Adipocyte (in vitro differentiated cells): ENCODE measurements at regions not wholly inside any gene's neighbourhood (a gene's known extent, or its start where the extent isn't known, plus 50 kb on each side); places are given as distances from the start of the nearest gene placed in this dataset.
"Not testable (repeated sequence)": the region's sequence is repeated elsewhere in the genome, so short reads cannot be mapped to it uniquely, and the experiment has no call there.

Experiments used
- DNase-seq: peaks from one replicate; pipeline ENCODE4 v3.0.0-alpha.2; 2015; ENCODE audit warnings: low read depth
- H3K27me3 ChIP-seq: replicated peaks from 2 replicates; pipeline ENCODE4 v1.7.0; 2013; ENCODE audit warnings: mild to moderate bottlenecking, low read length, moderate library complexity; ENCODE audit not compliant: control insufficient read depth, insufficient read depth
- H3K36me3 ChIP-seq: 2 replicates; pipeline ENCODE4 v1.7.0; 2013; ENCODE audit warnings: low read length, mild to moderate bottlenecking, moderate library complexity; ENCODE audit not compliant: control insufficient read depth, insufficient read depth, severe bottlenecking
- H3K4me1 ChIP-seq: 2 replicates; pipeline ENCODE4 v1.7.0; 2013; ENCODE audit warnings: mild to moderate bottlenecking, low read length, moderate library complexity; ENCODE audit not compliant: control insufficient read depth, insufficient read depth
- H3K4me3 ChIP-seq: 2 replicates; pipeline ENCODE4 v1.7.0; 2013; ENCODE audit warnings: mild to moderate bottlenecking, low read length, moderate library complexity
- H3K9ac ChIP-seq: 2 replicates; pipeline ENCODE4 v1.7.0; 2013; ENCODE audit warnings: mild to moderate bottlenecking, low read length, moderate library complexity
- H3K9me3 ChIP-seq: 2 replicates; pipeline ENCODE4 v1.7.0; 2013; ENCODE audit warnings: mild to moderate bottlenecking, low read length, moderate library complexity; ENCODE audit not compliant: control insufficient read depth

DNA sequence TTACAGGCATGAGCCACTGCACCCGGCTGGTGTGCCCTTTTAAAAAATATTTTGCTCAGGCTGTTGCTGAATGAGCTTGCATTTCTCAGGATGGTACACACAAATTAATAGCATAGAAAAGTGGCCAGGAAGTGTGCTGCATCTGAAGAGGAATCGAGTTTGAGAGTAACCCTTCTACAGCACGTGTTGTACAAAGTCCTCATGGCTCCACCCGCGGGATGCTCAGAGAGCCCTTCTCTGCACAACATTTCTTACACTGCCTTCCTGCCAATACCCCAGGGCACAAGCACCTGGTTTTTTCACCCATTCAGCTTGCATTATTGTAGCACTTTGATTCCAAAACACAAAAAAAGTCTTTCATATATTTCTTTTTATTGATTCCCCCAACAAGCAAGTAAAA lies 90.1 kb upstream of the NEDD4L start:
- Histone ChIP-seq H3K4me3 (no peak overlapping the region), H3K9ac (no peak overlapping the region), H3K4me1 (peaks cover 12% of the 10 kb centered on the region), H3K36me3 (no peaks in the 10 kb centered on the region), H3K27me3 (peaks cover 26% of the 10 kb centered on the region), H3K9me3 (no peaks in the 10 kb centered on the region)
- DNase-seq, result no peak

DNA sequence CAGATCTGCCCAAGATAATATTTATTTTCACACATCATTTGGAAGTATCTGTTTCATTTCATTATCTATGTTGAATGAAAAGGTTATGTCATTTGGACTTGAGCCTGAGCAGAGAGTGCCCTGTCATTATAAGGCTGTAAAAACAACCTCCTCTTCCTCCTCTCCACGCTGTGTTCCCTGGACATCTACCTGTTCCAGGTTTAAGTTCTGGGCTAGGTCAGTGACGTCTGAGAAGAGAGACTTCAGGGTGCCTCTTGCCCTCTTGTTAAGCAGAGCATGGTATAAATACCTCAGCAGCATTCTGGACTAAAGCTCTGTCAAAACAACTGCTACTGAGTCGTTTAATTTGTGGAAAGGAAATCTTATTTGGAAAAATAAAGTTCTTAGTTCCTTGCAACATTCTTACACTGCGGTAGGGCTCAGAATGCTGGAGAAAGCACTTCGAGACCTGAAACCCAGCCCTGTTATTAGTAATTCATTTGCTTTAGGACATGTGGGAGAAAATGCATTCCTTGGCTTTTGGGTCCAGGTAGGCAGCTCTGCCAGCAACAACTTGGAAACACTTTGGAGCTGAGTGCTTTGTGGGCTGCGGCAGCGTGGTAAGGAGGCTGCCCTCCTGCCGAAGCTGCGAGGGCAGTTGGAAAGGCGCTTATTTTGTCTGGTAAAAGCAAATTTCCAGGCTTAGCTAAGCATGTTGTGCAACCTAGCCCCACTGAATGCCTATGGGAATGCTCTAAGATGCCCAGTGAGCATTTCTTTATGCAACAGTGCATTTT lies 91.8 kb upstream of the NEDD4L start:
- H3K9ac ChIP-seq, result no peak overlapping the region
- peak overlapping the region; percentile 59 for H3K4me3 ChIP-seq
- H3K9me3 ChIP-seq, result no peaks in the 10 kb centered on the region
- no peaks in the 10 kb centered on the region for H3K36me3 ChIP-seq
- peaks cover 20% of the 10 kb centered on the region for H3K27me3 ChIP-seq
- DNase-seq, result peak; percentile 49
- H3K4me1 ChIP-seq, result peaks cover 12% of the 10 kb centered on the region

DNA sequence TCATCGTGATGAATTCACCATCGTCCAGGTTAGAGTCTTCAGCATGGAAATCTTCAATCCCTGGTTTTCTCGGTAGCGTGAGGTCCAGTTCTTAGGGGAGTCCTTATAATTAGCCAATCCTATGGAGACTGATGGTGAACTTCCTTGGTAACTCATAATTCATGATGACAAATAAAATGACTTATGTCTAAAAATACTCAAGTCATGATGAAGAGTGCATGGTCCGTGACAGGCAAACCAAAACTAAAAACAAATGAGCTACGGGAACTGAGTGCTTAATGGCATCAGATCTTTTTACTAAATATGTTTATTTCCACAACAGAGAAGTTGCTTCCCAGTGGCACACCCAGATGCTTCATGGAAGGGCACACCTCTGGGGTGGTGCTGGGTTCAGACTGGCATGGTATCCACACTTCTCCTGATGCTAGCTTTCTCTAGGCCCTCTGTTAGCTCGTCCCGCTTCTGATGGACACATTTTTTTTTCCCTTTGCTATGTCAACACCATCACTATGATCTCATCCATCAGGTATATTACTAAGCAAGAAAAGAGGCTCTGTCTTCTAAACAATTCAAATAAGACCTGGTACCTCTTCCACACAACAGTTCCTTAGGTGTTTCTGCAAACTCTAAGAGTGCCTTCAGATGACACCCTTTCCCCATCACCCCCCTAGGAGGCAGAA lies 92.8 kb upstream of the NEDD4L start:
- Histone ChIP-seq H3K27me3 (peaks cover 12% of the 10 kb centered on the region), H3K9me3 (no peaks in the 10 kb centered on the region), H3K9ac (no peak overlapping the region), H3K4me1 (peaks cover 12% of the 10 kb centered on the region), H3K4me3 (no peak overlapping the region), H3K36me3 (no peaks in the 10 kb centered on the region)
- DNase-seq, result no peak

DNA sequence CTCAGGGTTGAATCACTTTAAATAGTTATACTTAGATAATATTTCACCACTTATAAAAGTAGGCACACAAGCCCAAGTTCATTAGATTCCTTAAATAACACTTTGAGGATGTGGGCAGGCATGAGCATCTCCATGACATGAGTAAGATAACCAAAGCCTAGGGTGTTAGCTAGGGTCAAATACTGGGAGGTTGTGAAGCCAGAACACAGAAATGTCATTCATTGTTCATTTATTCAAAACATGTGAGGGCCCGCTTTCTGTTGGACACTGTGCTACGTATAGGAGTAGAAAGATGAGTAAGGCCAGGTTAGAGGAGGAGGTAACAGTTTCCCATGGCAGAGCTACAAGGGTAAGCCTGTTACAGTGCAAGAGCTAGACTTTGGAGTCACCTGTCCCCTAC lies 93.5 kb upstream of the NEDD4L start:
- H3K9ac ChIP-seq, result no peak overlapping the region
- H3K36me3 ChIP-seq, result no peaks in the 10 kb centered on the region
- H3K27me3 ChIP-seq, result peaks cover 6% of the 10 kb centered on the region
- DNase-seq, result no peak
- H3K9me3 ChIP-seq, result no peaks in the 10 kb centered on the region
- no peak overlapping the region for H3K4me3 ChIP-seq
- H3K4me1 ChIP-seq, result peaks cover 12% of the 10 kb centered on the region

DNA sequence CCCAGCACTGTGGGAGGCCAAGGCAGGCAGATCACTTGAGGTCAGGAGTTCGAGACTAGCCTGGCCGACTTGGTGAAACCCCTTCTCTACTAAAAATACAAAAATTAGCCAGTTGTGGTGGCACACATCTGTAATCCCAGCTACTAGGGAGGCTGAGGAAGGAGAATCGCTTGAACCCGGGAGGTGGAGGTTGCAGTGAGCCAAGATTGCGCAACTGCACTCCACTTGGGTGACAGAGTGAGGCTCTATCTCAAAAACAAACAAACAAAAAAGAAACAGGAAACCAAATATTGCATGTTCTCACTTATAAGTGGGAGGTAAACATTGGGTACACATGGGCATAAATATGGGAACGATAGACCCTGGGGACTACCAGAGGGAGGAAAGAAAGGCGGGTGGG lies 94.7 kb upstream of the NEDD4L start:
- peaks cover 12% of the 10 kb centered on the region for H3K4me1 ChIP-seq
- not testable (repeated sequence) for H3K4me3 ChIP-seq, H3K9ac ChIP-seq, H3K36me3 ChIP-seq, H3K9me3 ChIP-seq, H3K27me3 ChIP-seq, DNase-seq

DNA sequence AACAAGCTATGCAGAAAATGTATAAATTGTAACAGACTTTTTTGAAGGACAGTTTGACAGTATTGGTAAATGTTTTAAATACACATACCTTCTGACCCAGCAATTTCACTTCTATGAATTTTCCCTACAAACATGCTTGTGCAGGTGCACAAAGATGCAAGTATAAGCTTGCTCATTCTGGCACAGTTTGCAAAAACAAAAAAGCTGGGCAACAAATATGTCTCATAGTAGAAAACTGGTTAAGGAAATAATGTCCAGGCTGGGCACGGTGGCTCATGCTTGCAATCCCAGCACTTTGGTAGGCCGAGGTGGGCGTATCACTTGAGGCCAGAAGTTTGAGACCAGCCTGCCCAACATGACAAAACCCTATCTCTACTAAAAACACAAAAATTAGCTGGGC lies 96.9 kb upstream of the NEDD4L start:
- no peaks in the 10 kb centered on the region for H3K27me3 ChIP-seq

DNA sequence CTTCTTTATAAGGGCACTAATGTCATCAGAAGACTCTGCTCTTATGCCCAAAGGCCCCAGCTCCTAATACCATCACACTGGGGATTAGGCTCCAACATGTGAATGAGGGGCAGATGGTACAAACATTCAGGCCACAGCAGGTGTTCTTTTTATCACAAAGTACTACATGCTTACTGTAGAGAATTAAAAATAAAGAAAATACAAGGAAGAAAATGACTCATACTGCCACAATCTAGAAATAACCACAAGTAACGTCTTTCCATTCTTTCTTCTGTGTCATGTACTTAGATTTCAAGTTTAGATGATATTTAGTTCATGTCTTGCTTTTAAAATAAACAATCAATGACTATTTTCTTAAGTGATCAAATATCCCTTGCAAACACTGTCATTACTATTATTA lies 100.3 kb upstream of the NEDD4L start:
- Histone ChIP-seq H3K9me3 (no peaks in the 10 kb centered on the region), H3K4me3 (no peak overlapping the region), H3K4me1 (no peaks in the 10 kb centered on the region), H3K9ac (no peak overlapping the region), H3K27me3 (no peaks in the 10 kb centered on the region), H3K36me3 (no peaks in the 10 kb centered on the region)
- DNase-seq, result peak; percentile 57

More for the DNA sequence above, 96.9 kb upstream of the NEDD4L start:
- H3K9me3 ChIP-seq, result no peaks in the 10 kb centered on the region
- H3K4me1 ChIP-seq, result peaks cover 4% of the 10 kb centered on the region
- no peaks in the 10 kb centered on the region for H3K36me3 ChIP-seq
- H3K9ac ChIP-seq, result no peak overlapping the region
- no peak overlapping the region for H3K4me3 ChIP-seq
- no peak for DNase-seq

DNA sequence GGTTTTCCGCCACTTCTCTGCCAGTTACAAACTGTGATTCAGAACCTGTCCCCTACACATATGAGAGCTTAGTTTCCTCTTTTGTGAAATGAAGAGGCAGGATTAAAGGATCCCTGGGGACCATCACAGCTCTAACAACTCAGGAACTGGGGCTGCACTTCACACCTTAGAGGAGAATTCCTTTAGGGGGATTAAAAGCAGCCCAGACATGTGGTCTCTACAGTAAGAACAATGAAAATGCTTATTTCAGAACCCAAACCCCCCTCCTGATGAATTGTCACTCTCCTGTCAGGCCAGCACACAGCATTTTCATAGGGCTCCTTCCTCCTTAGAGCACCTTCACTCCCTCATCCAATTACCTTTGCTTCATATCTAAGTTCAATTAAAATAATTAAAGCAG lies 101.5 kb upstream of the NEDD4L start:
- Histone ChIP-seq H3K36me3 (no peaks in the 10 kb centered on the region), H3K4me3 (no peak overlapping the region)

DNA sequence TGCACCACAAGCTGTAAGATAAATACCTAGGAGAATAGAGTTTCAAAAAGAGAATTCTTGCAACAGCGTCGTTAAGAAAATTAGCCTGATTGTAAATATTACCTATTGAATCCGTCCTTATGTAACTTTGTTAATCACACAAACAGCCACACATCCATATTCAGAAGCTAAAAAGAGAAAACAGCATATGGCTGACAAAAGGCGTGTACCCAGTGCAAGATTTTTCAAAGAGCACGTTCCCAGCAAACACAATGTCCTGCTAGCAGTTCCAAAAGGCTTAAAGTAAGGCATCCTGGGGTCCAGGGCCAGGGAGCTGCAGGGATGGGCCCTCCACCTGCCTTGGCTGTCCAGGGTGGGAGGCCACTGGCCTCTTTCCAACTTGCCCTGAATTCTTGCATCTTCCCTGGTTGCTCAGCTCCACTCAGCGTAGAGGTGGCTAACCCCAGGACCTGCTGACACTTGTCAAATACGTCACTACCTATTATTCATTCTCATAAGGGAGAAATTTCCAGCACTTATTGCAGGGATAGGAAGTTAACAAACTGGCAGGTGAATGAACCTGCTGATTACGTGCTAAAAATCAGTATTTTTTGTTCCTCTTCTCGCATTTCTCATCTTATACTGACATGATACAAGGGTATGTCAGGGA lies 102.1 kb upstream of the NEDD4L start:
- Histone ChIP-seq H3K9ac (no peak overlapping the region), H3K4me1 (no peaks in the 10 kb centered on the region), H3K9me3 (no peaks in the 10 kb centered on the region), H3K36me3 (no peaks in the 10 kb centered on the region), H3K4me3 (no peak overlapping the region), H3K27me3 (peaks cover 7% of the 10 kb centered on the region)
- DNase-seq, result no peak

More for the DNA sequence above, 101.5 kb upstream of the NEDD4L start:
- Histone ChIP-seq H3K27me3 (peaks cover 5% of the 10 kb centered on the region), H3K4me1 (no peaks in the 10 kb centered on the region), H3K9me3 (no peaks in the 10 kb centered on the region), H3K9ac (no peak overlapping the region)
- DNase-seq, result no peak

DNA sequence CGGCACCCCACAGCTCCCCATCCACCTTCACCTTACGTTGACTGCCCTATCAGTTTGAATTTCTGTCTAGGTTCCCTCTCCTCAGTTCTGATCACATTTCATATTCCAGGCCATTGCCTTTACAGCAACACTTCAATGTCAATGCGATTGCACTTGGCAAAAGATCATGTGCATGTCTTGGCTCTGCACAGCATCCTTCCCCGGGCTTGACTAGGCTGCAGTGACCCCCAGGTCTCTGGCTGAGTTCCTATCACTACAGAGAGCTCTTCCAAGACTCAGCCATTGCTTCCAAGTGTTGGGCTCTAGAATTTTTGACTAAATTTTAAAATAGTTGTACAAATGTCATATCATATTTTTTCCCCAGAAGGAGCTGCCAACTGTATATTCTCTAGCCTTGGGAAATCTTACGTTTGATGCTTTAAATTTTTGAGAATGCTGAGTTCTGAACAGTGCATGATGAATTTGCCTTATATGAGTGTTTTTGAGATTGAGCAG lies 103.8 kb upstream of the NEDD4L start:
- Histone ChIP-seq H3K9me3 (no peaks in the 10 kb centered on the region), H3K4me3 (no peak overlapping the region), H3K27me3 (peaks cover 7% of the 10 kb centered on the region)

DNA sequence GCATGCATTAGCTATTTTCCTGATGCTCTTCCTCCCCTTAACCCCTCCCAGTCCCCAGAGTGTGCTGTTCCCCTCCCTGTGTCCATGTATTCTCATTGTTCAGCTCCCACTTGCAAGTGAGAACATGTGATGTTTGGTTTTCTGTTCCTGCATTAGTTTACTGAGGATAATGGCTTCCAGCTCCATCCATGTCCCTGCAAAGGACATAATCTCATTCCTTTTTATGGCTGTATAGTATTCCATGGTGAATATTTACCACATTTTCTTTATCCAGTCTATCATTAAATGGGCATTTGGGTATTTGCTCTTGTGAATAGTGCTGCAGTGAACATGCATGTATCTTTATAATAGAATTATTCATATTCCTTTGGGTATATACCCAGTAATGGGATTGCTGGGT lies 109.7 kb upstream of the NEDD4L start:
- H3K9me3 ChIP-seq, H3K9ac ChIP-seq, H3K4me1 ChIP-seq, DNase-seq, H3K4me3 ChIP-seq, H3K36me3 ChIP-seq, H3K27me3 ChIP-seq: not testable (repeated sequence)

More for the DNA sequence above, 103.8 kb upstream of the NEDD4L start:
- H3K36me3 ChIP-seq, result no peaks in the 10 kb centered on the region
- H3K9ac ChIP-seq, result no peak overlapping the region
- no peak for DNase-seq
- no peaks in the 10 kb centered on the region for H3K4me1 ChIP-seq
